Liver (tissue), 8 donors: ENCODE measurements at regions not wholly inside any gene's neighbourhood (a gene's known extent, or its start where the extent isn't known, plus 50 kb on each side); places are given as distances from the start of the nearest gene placed in this dataset.

Experiments
- DNase-seq: peaks from one replicate; pipeline ENCODE4 v3.0.0-alpha.2; 2017; ENCODE audit warnings: low spot score
- H3K27ac ChIP-seq, 2 donors: one replicate each; pipeline ENCODE4 v1.7.0; 2013; ENCODE audit warnings: inconsistent platforms in 2 of 2, low read length in 2 of 2, control low read depth in 1 of 2, low read depth in 1 of 2, mild to moderate bottlenecking in 1 of 2
- H3K27me3 ChIP-seq, 4 donors: one replicate each; pipeline versions ENCODE4 v1.6.1 to v1.7.0; 2013; ENCODE audit warnings: low read length in 3 of 4, inconsistent platforms in 1 of 4, mild to moderate bottlenecking in 1 of 4, moderate library complexity in 1 of 4; ENCODE audit not compliant: control insufficient read depth in 4 of 4, insufficient read depth in 4 of 4
- H3K36me3 ChIP-seq, 4 donors: one replicate each; pipeline versions ENCODE4 v1.6.1 to v1.7.0; 2013; ENCODE audit warnings: low read length in 3 of 4, mild to moderate bottlenecking in 3 of 4, low read depth in 1 of 4, moderate library complexity in 1 of 4; ENCODE audit not compliant: control insufficient read depth in 4 of 4, insufficient read depth in 3 of 4
- H3K4me1 ChIP-seq, 4 donors: one replicate each; pipeline versions ENCODE4 v1.6.1 to v1.7.0; 2013; ENCODE audit warnings: low read length in 3 of 4, mild to moderate bottlenecking in 3 of 4, moderate library complexity in 1 of 4; ENCODE audit not compliant: control insufficient read depth in 4 of 4, insufficient read depth in 4 of 4
- H3K4me3 ChIP-seq, 3 donors: one replicate each; pipeline versions ENCODE4 v1.6.1 to v1.7.0; 2013; ENCODE audit warnings: low read length in 3 of 3, control low read depth in 1 of 3, low read depth in 1 of 3, mild to moderate bottlenecking in 1 of 3
- H3K9ac ChIP-seq, 2 donors: one replicate each; pipeline ENCODE4 v1.7.0; 2013; ENCODE audit warnings: low read length in 2 of 2, mild to moderate bottlenecking in 2 of 2, moderate library complexity in 2 of 2, control low read depth in 1 of 2, low read depth in 1 of 2
- H3K9me3 ChIP-seq, 4 donors: one replicate each; pipeline versions ENCODE4 v1.6.1 to v1.7.0; 2013; ENCODE audit warnings: low read length in 3 of 4; ENCODE audit not compliant: control insufficient read depth in 4 of 4
- ATF3 ChIP-seq: IDR thresholded peaks from 2 replicates; pipeline ENCODE4 v1.6.1; 2016; ENCODE audit warnings: antibody characterized with exemption
- CTCF ChIP-seq: fragments of 150-350 bp; IDR thresholded peaks from 2 replicates; pipeline ENCODE4 v1.5.1; 2017; ENCODE audit warnings: improper control_type of control experiment, low read depth, low read length; ENCODE audit not compliant: missing input control
- EGR1 ChIP-seq, 2 donors: IDR thresholded peaks; 2 replicates each; pipeline ENCODE4 v1.6.1; 2016 to 2018; ENCODE audit warnings: antibody characterized with exemption in 2 of 2, low read depth in 2 of 2
- FOXA1 ChIP-seq: IDR thresholded peaks from 2 replicates; pipeline ENCODE4 v1.6.1; 2016; ENCODE audit warnings: antibody characterized with exemption
- FOXA2 ChIP-seq: IDR thresholded peaks from 2 replicates; pipeline ENCODE4 v1.6.1; 2016; ENCODE audit warnings: antibody characterized with exemption
- GABPA ChIP-seq, 2 donors: IDR thresholded peaks in 1 of 2; conservative IDR thresholded peaks in 1 of 2; 2 replicates each; pipeline ENCODE4 v1.6.1; 2016; ENCODE audit warnings: antibody characterized with exemption in 2 of 2, mild to moderate bottlenecking in 1 of 2, moderate library complexity in 1 of 2
- HNF4A ChIP-seq, 2 donors: conservative IDR thresholded peaks; 2 replicates each; pipeline ENCODE4 v1.6.1; 2016; ENCODE audit warnings: antibody characterized with exemption in 2 of 2, mild to moderate bottlenecking in 2 of 2
- HNF4G ChIP-seq: IDR thresholded peaks from 2 replicates; pipeline ENCODE4 v1.6.1; 2016; ENCODE audit warnings: antibody characterized with exemption
- JUND ChIP-seq, 2 donors: IDR thresholded peaks; 2 replicates each; pipeline ENCODE4 v1.6.1; 2016; ENCODE audit warnings: antibody characterized with exemption in 2 of 2
- MAX ChIP-seq: IDR thresholded peaks from 2 replicates; pipeline ENCODE4 v1.6.1; 2016; ENCODE audit warnings: antibody characterized with exemption
- NR2F2 ChIP-seq: IDR thresholded peaks from 2 replicates; pipeline ENCODE4 v1.6.1; 2016; ENCODE audit warnings: antibody characterized with exemption
- RAD21 ChIP-seq, 2 donors: IDR thresholded peaks; 2 replicates each; pipeline ENCODE4 v1.6.1; 2016; ENCODE audit warnings: antibody characterized with exemption in 2 of 2, mild to moderate bottlenecking in 2 of 2
- RXRA ChIP-seq, 2 donors: IDR thresholded peaks; 2 replicates each; pipeline ENCODE4 v1.6.1; 2017 to 2018; ENCODE audit warnings: antibody characterized with exemption in 2 of 2, mild to moderate bottlenecking in 1 of 2
- SP1 ChIP-seq: IDR thresholded peaks from 2 replicates; pipeline ENCODE4 v1.6.1; 2018; ENCODE audit warnings: antibody characterized with exemption, mild to moderate bottlenecking
- TAF1 ChIP-seq: conservative IDR thresholded peaks from 2 replicates; pipeline ENCODE4 v1.6.1; 2016; ENCODE audit warnings: antibody characterized with exemption, mild to moderate bottlenecking
- YY1 ChIP-seq: IDR thresholded peaks from 2 replicates; pipeline ENCODE4 v1.6.1; 2016; ENCODE audit warnings: antibody characterized with exemption, mild to moderate bottlenecking
- ZBTB33 ChIP-seq: IDR thresholded peaks from 2 replicates; pipeline ENCODE4 v1.6.1; 2016; ENCODE audit warnings: antibody characterized with exemption
- WGBS: extraction: QIAGEN DNeasy Blood & Tissue Kit; methylation state at CpG from one replicate; pipeline ENCODE4 v1.1.7; 2013; 5-methylcytosine and 5-hydroxymethylcytosine counted together
- TF ChIP-seq, protein P1 (sequence below): IDR thresholded peaks from 2 replicates; pipeline ENCODE4 v1.6.1; 2016; ENCODE audit warnings: antibody characterized with exemption, mild to moderate bottlenecking
- donor health status: healthy.
- donor health status: healthy.
- donor health status: healthy.
- donor health status: healthy.
- donor health status: healthy.

GRCh38 chr2:120518819-120519218 is 172.9 kb downstream of the INHBB start:
- WGBS, result 94% methylated on average over 5 of the region's 5 CpGs
- TF ChIP-seq EGR1 (IDR thresholded peaks at IDR 0.05; ENCODE audit: low read depth in 2 of 2) (no peak), RAD21 (IDR thresholded peaks at IDR 0.05) (no peak), MAX (no peak), SP1 (no peak), JUND (IDR thresholded peaks at IDR 0.05) (no peak), HNF4G (no peak), CTCF (no peak), GABPA (IDR thresholded peaks at IDR 0.05 in 1 of 2, conservative IDR thresholded peaks at IDR 0.05 in 1 of 2) (no peak), TAF1 (no peak), ZBTB33 (no peak), NR2F2 (no peak), YY1 (no peak), FOXA2 (no peak), RXRA (IDR thresholded peaks at IDR 0.05) (no peak), HNF4A (conservative IDR thresholded peaks at IDR 0.05) (no peak), ATF3 (no peak), FOXA1 (no peak)
- TF ChIP-seq, protein P1, sequence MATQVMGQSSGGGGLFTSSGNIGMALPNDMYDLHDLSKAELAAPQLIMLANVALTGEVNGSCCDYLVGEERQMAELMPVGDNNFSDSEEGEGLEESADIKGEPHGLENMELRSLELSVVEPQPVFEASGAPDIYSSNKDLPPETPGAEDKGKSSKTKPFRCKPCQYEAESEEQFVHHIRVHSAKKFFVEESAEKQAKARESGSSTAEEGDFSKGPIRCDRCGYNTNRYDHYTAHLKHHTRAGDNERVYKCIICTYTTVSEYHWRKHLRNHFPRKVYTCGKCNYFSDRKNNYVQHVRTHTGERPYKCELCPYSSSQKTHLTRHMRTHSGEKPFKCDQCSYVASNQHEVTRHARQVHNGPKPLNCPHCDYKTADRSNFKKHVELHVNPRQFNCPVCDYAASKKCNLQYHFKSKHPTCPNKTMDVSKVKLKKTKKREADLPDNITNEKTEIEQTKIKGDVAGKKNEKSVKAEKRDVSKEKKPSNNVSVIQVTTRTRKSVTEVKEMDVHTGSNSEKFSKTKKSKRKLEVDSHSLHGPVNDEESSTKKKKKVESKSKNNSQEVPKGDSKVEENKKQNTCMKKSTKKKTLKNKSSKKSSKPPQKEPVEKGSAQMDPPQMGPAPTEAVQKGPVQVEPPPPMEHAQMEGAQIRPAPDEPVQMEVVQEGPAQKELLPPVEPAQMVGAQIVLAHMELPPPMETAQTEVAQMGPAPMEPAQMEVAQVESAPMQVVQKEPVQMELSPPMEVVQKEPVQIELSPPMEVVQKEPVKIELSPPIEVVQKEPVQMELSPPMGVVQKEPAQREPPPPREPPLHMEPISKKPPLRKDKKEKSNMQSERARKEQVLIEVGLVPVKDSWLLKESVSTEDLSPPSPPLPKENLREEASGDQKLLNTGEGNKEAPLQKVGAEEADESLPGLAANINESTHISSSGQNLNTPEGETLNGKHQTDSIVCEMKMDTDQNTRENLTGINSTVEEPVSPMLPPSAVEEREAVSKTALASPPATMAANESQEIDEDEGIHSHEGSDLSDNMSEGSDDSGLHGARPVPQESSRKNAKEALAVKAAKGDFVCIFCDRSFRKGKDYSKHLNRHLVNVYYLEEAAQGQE, result no peak
- Histone ChIP-seq H3K4me3 (no peak overlapping the region), H3K9me3 (no peaks in the 10 kb centered on the region), H3K4me1 (peaks cover 0 to 23% (median 15%) of the 10 kb centered on the region in 4 donors), H3K36me3 (no peaks in the 10 kb centered on the region), H3K27me3 (no peaks in the 10 kb centered on the region), H3K9ac (no peak overlapping the region), H3K27ac (no peak overlapping the region)
- no peak for DNase-seq
